ENCODE measurements at regions not wholly inside any gene's neighbourhood (a gene's known extent, or its start where the extent isn't known, plus 50 kb on each side); places are given as distances from the start of the nearest gene placed in this dataset.

DNA sequence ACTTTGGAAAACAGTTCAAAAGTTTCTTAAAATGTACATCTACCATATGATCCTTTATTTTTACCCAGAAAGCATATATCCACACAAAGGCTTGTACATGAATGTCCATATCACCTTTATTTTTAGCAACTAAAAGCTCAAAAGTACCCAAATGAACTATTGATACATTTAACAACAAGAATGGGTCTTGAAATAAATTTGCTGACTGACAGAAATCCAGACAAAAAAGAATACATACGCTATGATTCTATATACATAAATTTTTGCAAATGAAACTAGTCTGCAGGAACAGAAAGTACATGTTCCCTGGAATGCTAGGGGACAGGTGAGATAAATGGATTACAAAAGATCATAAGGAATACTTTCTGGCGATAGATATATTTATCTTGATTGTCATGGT, 96.3 kb upstream of the KYNU start:
- no peaks in the 10 kb centered on the region for H3K27me3 ChIP-seq (ENCODE audit: insufficient read depth, poor library complexity, severe bottlenecking)
- TF ChIP-seq SPI1 (IDR thresholded peaks at IDR 0.05; ENCODE audit: borderline replicate concordance, low read depth) (no peak), POLR2AphosphoS5 (IDR thresholded peaks at IDR 0.05; ENCODE audit: low read depth) (no peak), GABPA (IDR thresholded peaks at IDR 0.05; ENCODE audit: low read depth) (no peak)
- TF ChIP-seq, protein P1, sequence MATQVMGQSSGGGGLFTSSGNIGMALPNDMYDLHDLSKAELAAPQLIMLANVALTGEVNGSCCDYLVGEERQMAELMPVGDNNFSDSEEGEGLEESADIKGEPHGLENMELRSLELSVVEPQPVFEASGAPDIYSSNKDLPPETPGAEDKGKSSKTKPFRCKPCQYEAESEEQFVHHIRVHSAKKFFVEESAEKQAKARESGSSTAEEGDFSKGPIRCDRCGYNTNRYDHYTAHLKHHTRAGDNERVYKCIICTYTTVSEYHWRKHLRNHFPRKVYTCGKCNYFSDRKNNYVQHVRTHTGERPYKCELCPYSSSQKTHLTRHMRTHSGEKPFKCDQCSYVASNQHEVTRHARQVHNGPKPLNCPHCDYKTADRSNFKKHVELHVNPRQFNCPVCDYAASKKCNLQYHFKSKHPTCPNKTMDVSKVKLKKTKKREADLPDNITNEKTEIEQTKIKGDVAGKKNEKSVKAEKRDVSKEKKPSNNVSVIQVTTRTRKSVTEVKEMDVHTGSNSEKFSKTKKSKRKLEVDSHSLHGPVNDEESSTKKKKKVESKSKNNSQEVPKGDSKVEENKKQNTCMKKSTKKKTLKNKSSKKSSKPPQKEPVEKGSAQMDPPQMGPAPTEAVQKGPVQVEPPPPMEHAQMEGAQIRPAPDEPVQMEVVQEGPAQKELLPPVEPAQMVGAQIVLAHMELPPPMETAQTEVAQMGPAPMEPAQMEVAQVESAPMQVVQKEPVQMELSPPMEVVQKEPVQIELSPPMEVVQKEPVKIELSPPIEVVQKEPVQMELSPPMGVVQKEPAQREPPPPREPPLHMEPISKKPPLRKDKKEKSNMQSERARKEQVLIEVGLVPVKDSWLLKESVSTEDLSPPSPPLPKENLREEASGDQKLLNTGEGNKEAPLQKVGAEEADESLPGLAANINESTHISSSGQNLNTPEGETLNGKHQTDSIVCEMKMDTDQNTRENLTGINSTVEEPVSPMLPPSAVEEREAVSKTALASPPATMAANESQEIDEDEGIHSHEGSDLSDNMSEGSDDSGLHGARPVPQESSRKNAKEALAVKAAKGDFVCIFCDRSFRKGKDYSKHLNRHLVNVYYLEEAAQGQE (IDR thresholded peaks at IDR 0.05; ENCODE audit: insufficient replicate concordance, low read depth) = no peak
- TF ChIP-seq, protein P2, sequence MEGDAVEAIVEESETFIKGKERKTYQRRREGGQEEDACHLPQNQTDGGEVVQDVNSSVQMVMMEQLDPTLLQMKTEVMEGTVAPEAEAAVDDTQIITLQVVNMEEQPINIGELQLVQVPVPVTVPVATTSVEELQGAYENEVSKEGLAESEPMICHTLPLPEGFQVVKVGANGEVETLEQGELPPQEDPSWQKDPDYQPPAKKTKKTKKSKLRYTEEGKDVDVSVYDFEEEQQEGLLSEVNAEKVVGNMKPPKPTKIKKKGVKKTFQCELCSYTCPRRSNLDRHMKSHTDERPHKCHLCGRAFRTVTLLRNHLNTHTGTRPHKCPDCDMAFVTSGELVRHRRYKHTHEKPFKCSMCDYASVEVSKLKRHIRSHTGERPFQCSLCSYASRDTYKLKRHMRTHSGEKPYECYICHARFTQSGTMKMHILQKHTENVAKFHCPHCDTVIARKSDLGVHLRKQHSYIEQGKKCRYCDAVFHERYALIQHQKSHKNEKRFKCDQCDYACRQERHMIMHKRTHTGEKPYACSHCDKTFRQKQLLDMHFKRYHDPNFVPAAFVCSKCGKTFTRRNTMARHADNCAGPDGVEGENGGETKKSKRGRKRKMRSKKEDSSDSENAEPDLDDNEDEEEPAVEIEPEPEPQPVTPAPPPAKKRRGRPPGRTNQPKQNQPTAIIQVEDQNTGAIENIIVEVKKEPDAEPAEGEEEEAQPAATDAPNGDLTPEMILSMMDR (IDR thresholded peaks at IDR 0.05; ENCODE audit: insufficient read depth, low read length) = no peak
- H3K4me3 ChIP-seq (replicated peaks; ENCODE audit: insufficient read depth, low read length) = no peak overlapping the region
- DNase-seq (ENCODE audit: low read depth in 1 of 2, low spot score in 1 of 2) = no peak
- H3K27ac ChIP-seq (replicated peaks) = no peak overlapping the region

DNA sequence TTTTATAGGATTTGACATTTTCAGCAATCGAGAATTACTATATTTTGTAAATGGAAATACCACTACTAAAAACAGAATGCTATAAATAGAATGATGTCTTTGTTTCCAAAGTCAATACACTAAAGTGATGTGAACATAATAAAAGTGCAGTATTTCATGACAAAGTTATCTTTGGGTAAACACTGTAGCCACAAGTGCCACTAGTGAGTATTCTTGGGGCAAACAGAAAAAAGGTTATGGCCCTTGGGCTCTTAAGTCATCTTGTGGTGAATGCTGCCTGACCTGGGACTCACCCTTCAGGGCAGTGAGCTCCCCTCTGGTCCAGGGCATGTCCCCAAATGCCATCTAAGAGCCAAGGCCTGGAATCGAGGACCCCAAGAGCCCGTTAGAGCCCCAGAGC, 99.2 kb upstream of the KYNU start:
- H3K27ac ChIP-seq (replicated peaks) = no peak overlapping the region
- no peak overlapping the region for H3K4me3 ChIP-seq (replicated peaks; ENCODE audit: insufficient read depth, low read length)
- no peaks in the 10 kb centered on the region for H3K27me3 ChIP-seq (ENCODE audit: insufficient read depth, poor library complexity, severe bottlenecking)
- TF ChIP-seq, protein P2 (IDR thresholded peaks at IDR 0.05; ENCODE audit: insufficient read depth, low read length) = no peak
- TF ChIP-seq, protein P1 (IDR thresholded peaks at IDR 0.05; ENCODE audit: insufficient replicate concordance, low read depth) = no peak
- TF ChIP-seq POLR2AphosphoS5 (IDR thresholded peaks at IDR 0.05; ENCODE audit: low read depth) (no peak), SPI1 (IDR thresholded peaks at IDR 0.05; ENCODE audit: borderline replicate concordance, low read depth) (no peak), GABPA (IDR thresholded peaks at IDR 0.05; ENCODE audit: low read depth) (no peak)
- no peak for DNase-seq (ENCODE audit: low read depth in 1 of 2, low spot score in 1 of 2)

DNA sequence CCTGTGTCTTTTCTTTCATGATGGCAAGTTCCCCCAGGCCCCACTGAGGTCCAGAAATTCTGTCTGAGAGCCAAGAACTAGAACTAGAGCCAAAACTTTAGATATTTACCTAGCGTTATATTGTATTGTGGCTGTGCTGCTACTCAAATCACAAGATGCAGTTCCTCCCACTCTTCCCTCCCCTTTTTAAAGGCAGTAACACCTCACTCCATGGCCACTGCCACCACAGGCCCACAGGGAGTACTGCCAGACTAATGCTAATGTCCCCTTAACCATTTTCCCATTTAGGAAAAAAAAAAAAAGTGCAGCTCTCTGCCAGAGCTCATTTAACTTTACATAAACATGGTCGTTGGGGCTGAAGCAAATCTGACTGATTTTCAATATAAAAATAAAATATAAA, 99.7 kb upstream of the KYNU start:
- Histone ChIP-seq H3K27ac (replicated peaks) (no peak overlapping the region), H3K4me3 (replicated peaks; ENCODE audit: insufficient read depth, low read length) (no peak overlapping the region), H3K27me3 (ENCODE audit: insufficient read depth, poor library complexity, severe bottlenecking) (no peaks in the 10 kb centered on the region)
- DNase-seq (ENCODE audit: low read depth in 1 of 2, low spot score in 1 of 2) = no peak
- TF ChIP-seq GABPA (IDR thresholded peaks at IDR 0.05; ENCODE audit: low read depth) (no peak), SPI1 (IDR thresholded peaks at IDR 0.05; ENCODE audit: borderline replicate concordance, low read depth) (no peak), POLR2AphosphoS5 (IDR thresholded peaks at IDR 0.05; ENCODE audit: low read depth) (no peak)
- TF ChIP-seq, protein P1 (IDR thresholded peaks at IDR 0.05; ENCODE audit: insufficient replicate concordance, low read depth) = no peak

All from HL-60 (cell line).